DND-41 (cell line): ENCODE measurements at regions not wholly inside any gene's neighbourhood (a gene's known extent, or its start where the extent isn't known, plus 50 kb on each side); places are given as distances from the start of the nearest gene placed in this dataset.

Experiments
- ATAC-seq: fragments of 200-7000 bp; cut with Tn5 transposase; 3 replicates; pipeline ENCODE4 v1.9.1; 2021; ENCODE audit warnings: low read depth; ENCODE audit not compliant: insufficient read depth
- DNase-seq: peaks from one replicate; pipeline ENCODE4 v3.0.0-alpha.2; 2020
- H2AFZ ChIP-seq: 2 replicates; pipeline ENCODE4 v1.6.0; 2012; ENCODE audit warnings: low read depth, low read length
- H3K27ac ChIP-seq: 2 replicates; pipeline ENCODE4 v1.5.1; 2012; ENCODE audit warnings: low read length, inconsistent platforms
- H3K27me3 ChIP-seq: fragments of 200-600 bp; sonication (generic); 2 replicates; pipeline ENCODE4 v1.6.0; 2012; ENCODE audit warnings: low read length, mild to moderate bottlenecking, inconsistent platforms; ENCODE audit not compliant: insufficient read depth, poor library complexity
- H3K36me3 ChIP-seq: 2 replicates; pipeline ENCODE4 v1.5.1; 2012; ENCODE audit warnings: low read length, inconsistent platforms; ENCODE audit not compliant: insufficient read depth
- H3K4me1 ChIP-seq: 2 replicates; pipeline ENCODE4 v1.5.1; 2012; ENCODE audit warnings: mild to moderate bottlenecking, low read length; ENCODE audit not compliant: insufficient read depth
- H3K4me2 ChIP-seq: 2 replicates; pipeline ENCODE4 v1.6.0; 2012; ENCODE audit warnings: mild to moderate bottlenecking, moderate library complexity, low read length, inconsistent platforms; ENCODE audit not compliant: insufficient read depth
- H3K4me3 ChIP-seq, 2 experiments: fragments of 200-600 bp in 1 of 2; shearing (Covaris generic) in 1 of 2; 2 replicates each; pipeline ENCODE4 v1.5.1; 2012 to 2016; ENCODE audit warnings: inconsistent platforms in 2 of 2, low read length in 2 of 2, mild to moderate bottlenecking in 2 of 2, low read depth in 1 of 2, moderate library complexity in 1 of 2
- H3K79me2 ChIP-seq: 2 replicates; pipeline ENCODE4 v1.6.0; 2012; ENCODE audit warnings: low read length, inconsistent platforms; ENCODE audit not compliant: insufficient read depth
- H3K9ac ChIP-seq: 2 replicates; pipeline ENCODE4 v1.6.0; 2012; ENCODE audit warnings: low read depth, mild to moderate bottlenecking, inconsistent platforms, low read length, moderate library complexity
- H3K9me3 ChIP-seq: 2 replicates; pipeline ENCODE4 v1.5.1; 2012; ENCODE audit warnings: low read length, moderate library complexity, mild to moderate bottlenecking, inconsistent platforms; ENCODE audit not compliant: insufficient read depth, severe bottlenecking
- H4K20me1 ChIP-seq: 2 replicates; pipeline ENCODE4 v1.6.0; 2012; ENCODE audit warnings: low read length; ENCODE audit not compliant: insufficient read depth
- CTCF ChIP-seq: IDR thresholded peaks from 2 replicates; pipeline ENCODE4 v1.5.1; 2012; ENCODE audit warnings: borderline replicate concordance, low read length, moderate library complexity, mild to moderate bottlenecking; ENCODE audit not compliant: poor library complexity, severe bottlenecking; ENCODE audit errors: extremely low read depth
- EZH2 ChIP-seq: IDR thresholded peaks from 3 replicates; pipeline ENCODE4 v1.6.1; 2012; ENCODE audit warnings: borderline replicate concordance, low read depth, mild to moderate bottlenecking, moderate library complexity, low read length, inconsistent platforms; ENCODE audit not compliant: severe bottlenecking

- H3K4me2 ChIP-seq = no peak overlapping the region
- H2AFZ ChIP-seq = no peak overlapping the region
- H3K9me3 ChIP-seq = no peaks in the 10 kb centered on the region
- no peaks in the 10 kb centered on the region for H3K36me3 ChIP-seq
- H3K27ac ChIP-seq = no peak overlapping the region
- TF ChIP-seq CTCF = no peak
- TF ChIP-seq EZH2 = no peak
- no peaks in the 10 kb centered on the region for H3K4me1 ChIP-seq
- ATAC-seq = no peak
- H3K79me2 ChIP-seq = no peaks in the 10 kb centered on the region
- no peaks in the 10 kb centered on the region for H3K27me3 ChIP-seq
- DNase-seq = no peak
- H3K9ac ChIP-seq = no peak overlapping the region
- no peak overlapping the region for H3K4me3 ChIP-seq
- H4K20me1 ChIP-seq = no peaks in the 10 kb centered on the region
Observed at GRCh38 chr4:30912098-30912714, 192.0 kb downstream of the PCDH7 start.

- no peaks in the 10 kb centered on the region for H3K36me3 ChIP-seq
- H3K9ac ChIP-seq = no peak overlapping the region
- ATAC-seq = no peak
- H3K27ac ChIP-seq = no peak overlapping the region
- H3K4me3 ChIP-seq = no peak overlapping the region
- no peaks in the 10 kb centered on the region for H3K9me3 ChIP-seq
- no peak for TF ChIP-seq EZH2
- no peak for TF ChIP-seq CTCF
- no peak overlapping the region for H3K4me2 ChIP-seq
- no peaks in the 10 kb centered on the region for H3K4me1 ChIP-seq
- no peaks in the 10 kb centered on the region for H3K79me2 ChIP-seq
- no peaks in the 10 kb centered on the region for H4K20me1 ChIP-seq
- H2AFZ ChIP-seq = no peak overlapping the region
- DNase-seq = no peak
- no peaks in the 10 kb centered on the region for H3K27me3 ChIP-seq
Observed at GRCh38 chr4:30916337-30917274, 196.4 kb downstream of the PCDH7 start.

- H3K36me3 ChIP-seq = no peaks in the 10 kb centered on the region
- H4K20me1 ChIP-seq = no peaks in the 10 kb centered on the region
- TF ChIP-seq EZH2 = no peak
- TF ChIP-seq CTCF = no peak
- H3K4me3 ChIP-seq = no peak overlapping the region
- DNase-seq (no peak), ATAC-seq (no peak)
- H3K4me2 ChIP-seq = no peak overlapping the region
- H3K9ac ChIP-seq = no peak overlapping the region
- H3K9me3 ChIP-seq = no peaks in the 10 kb centered on the region
- no peaks in the 10 kb centered on the region for H3K79me2 ChIP-seq
- H3K27me3 ChIP-seq = no peaks in the 10 kb centered on the region
- no peaks in the 10 kb centered on the region for H3K4me1 ChIP-seq
- H2AFZ ChIP-seq = no peak overlapping the region
- H3K27ac ChIP-seq = no peak overlapping the region
Observed at GRCh38 chr4:30917946-30918345, 197.8 kb downstream of the PCDH7 start.
